ENCODE measurements at regions not wholly inside any gene's neighbourhood (a gene's known extent, or its start where the extent isn't known, plus 50 kb on each side); places are given as distances from the start of the nearest gene placed in this dataset.
A peak's percentile ranks its signal among the peaks of the same experiment; 100 is the strongest.

DNA sequence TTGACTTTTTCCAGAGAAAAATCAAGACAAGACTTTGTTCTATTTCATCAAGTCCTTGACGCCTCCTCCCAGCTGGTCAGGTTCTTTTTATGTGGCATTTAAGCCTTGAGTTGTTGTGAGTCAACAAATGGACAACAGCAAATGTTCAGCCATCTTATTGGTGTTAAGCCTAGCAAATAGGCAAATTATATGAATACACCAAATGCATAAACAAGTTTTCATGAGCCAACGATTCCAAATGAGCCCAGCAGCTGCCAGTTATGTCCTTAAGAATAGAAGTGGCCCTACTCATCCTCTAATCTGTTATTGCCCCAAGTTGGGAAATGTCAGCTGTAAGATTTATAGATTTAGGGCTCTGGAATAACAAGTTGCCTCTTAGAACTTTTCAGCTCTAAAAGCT lies 312.0 kb downstream of the SOX4 start:
- no peak overlapping the region for H3K4me3 ChIP-seq (ENCODE audit: low read length in 2 of 2)
- WGBS, 2 donors, result 83 to 84% methylated on average over 2 of the region's 2 CpGs
- no peaks in the 10 kb centered on the region for H3K9me3 ChIP-seq (ENCODE audit: control insufficient read depth, low read length)
- no peaks in the 10 kb centered on the region for H3K36me3 ChIP-seq (ENCODE audit: control insufficient read depth in 1 of 2, insufficient read depth in 2 of 2, low read length in 1 of 2)
- no peak for ATAC-seq (ENCODE audit: low FRiP score)
- intact Hi-C loops (cut with DNase I), result no loop called here
- H3K27ac ChIP-seq (ENCODE audit: low read depth in 1 of 2, low read length in 2 of 2), result no peak overlapping the region
- H3K27me3 ChIP-seq (ENCODE audit: control insufficient read depth in 1 of 2, insufficient read depth in 2 of 2, low read length in 1 of 2), result no peaks in the 10 kb centered on the region
- peaks cover 0 to 4% of the 10 kb centered on the region in 2 donors for H3K4me1 ChIP-seq (ENCODE audit: control insufficient read depth in 1 of 2, insufficient read depth in 2 of 2, low read length in 2 of 2)
- no peak for DNase-seq

DNA sequence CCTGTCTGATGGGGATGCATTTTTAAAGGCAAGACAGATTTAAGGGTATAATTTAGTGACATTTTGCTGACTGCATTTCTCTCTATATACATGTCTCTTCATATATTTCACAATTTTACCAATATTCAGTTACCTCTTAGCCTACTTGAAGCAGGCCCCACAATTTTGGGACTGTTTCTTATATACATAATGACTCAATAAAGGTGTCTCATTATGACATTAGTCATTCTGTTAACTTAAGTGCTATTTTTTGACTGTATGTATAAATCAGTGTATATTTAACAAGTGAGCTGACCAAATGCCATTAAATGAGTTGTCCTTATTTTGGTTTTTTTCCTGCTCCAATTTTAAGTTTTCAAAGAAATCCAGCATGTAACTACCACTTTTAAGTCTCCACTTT lies 313.3 kb downstream of the SOX4 start:
- H3K4me3 ChIP-seq (ENCODE audit: low read length in 2 of 2), result no peak overlapping the region
- H3K27ac ChIP-seq (ENCODE audit: low read depth in 1 of 2, low read length in 2 of 2), result no peak overlapping the region
- ATAC-seq (ENCODE audit: low FRiP score) (no peak), DNase-seq (no peak)
- H3K4me1 ChIP-seq (ENCODE audit: control insufficient read depth in 1 of 2, insufficient read depth in 2 of 2, low read length in 2 of 2), result peaks cover 0 to 4% of the 10 kb centered on the region in 2 donors
- no peaks in the 10 kb centered on the region for H3K9me3 ChIP-seq (ENCODE audit: control insufficient read depth, low read length)
- intact Hi-C loops (cut with DNase I), result no loop called here
- H3K27me3 ChIP-seq (ENCODE audit: control insufficient read depth in 1 of 2, insufficient read depth in 2 of 2, low read length in 1 of 2), result no peaks in the 10 kb centered on the region
- no peaks in the 10 kb centered on the region for H3K36me3 ChIP-seq (ENCODE audit: control insufficient read depth in 1 of 2, insufficient read depth in 2 of 2, low read length in 1 of 2)

DNA sequence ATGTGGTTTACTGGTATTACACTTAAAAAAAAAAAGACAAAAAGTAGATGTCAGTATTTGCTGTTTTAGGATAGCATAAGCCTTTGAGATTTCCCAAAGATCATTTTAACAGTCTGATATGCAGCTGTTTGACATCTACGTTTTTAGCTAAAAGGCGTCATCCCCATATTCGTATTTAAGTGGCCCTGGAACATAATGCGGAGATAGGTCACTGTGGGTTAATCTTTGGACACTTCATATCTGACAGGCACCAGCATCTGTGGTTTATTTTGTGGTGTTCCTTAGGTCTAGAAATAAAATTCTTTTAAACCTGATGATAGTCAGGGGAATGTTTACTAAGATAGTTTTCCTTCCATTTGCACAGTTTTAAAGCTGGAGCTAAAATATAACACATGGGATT lies 313.7 kb downstream of the SOX4 start:
- Histone ChIP-seq H3K27me3 (ENCODE audit: control insufficient read depth in 1 of 2, insufficient read depth in 2 of 2, low read length in 1 of 2) (no peaks in the 10 kb centered on the region), H3K4me3 (ENCODE audit: low read length in 2 of 2) (no peak overlapping the region), H3K27ac (ENCODE audit: low read depth in 1 of 2, low read length in 2 of 2) (no peak overlapping the region), H3K36me3 (ENCODE audit: control insufficient read depth in 1 of 2, insufficient read depth in 2 of 2, low read length in 1 of 2) (no peaks in the 10 kb centered on the region), H3K4me1 (ENCODE audit: control insufficient read depth in 1 of 2, insufficient read depth in 2 of 2, low read length in 2 of 2) (peaks cover 0 to 4% of the 10 kb centered on the region in 2 donors), H3K9me3 (ENCODE audit: control insufficient read depth, low read length) (no peaks in the 10 kb centered on the region)
- no peak for DNase-seq
- intact Hi-C loops (cut with DNase I), result no loop called here
- no peak for ATAC-seq (ENCODE audit: low FRiP score)
- 96 to 98% methylated on average over 4 of the region's 4 CpGs for WGBS, 2 donors

DNA sequence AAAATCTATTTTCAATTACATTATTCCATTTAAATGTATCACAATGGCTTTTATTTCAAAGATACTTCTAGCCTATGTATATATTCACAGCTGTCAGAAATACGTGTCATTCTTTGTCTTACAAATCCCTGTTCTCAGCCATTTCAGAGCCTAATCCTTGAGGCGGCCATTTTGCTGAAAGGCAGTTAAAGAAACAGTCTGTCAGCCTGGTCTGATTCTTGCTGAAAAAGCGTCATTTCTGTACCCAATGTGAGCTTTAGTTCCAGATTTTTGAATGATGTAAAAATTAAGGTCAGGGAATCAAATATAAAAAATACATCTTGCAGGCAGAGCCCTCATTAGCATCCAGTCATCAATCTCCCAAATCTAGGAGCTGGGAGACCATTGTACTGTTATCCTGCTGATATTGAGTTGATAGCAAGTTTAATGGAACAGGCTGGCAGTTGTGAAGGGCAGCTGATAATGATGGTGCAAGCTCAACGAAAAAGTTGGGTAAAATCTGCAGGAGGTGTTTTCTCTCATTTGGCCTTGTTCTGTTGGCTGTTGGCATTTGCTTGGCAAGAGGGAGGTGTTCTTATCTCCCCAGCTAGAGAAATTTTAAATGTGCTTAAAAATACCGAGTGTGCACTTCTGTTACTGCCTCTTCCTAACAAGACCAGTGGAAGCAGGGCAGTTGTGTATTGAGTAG lies 314.8 kb downstream of the SOX4 start:
- 32 to 43% methylated on average over 5 of the region's 5 CpGs for WGBS, 2 donors
- no peaks in the 10 kb centered on the region for H3K36me3 ChIP-seq (ENCODE audit: control insufficient read depth in 1 of 2, insufficient read depth in 2 of 2, low read length in 1 of 2)
- H3K4me1 ChIP-seq (ENCODE audit: control insufficient read depth in 1 of 2, insufficient read depth in 2 of 2, low read length in 2 of 2), result peaks cover 0 to 4% of the 10 kb centered on the region in 2 donors
- no peak for DNase-seq
- H3K4me3 ChIP-seq (ENCODE audit: low read length in 2 of 2), result no peak overlapping the region
- H3K9me3 ChIP-seq (ENCODE audit: control insufficient read depth, low read length), result no peaks in the 10 kb centered on the region
- no peaks in the 10 kb centered on the region for H3K27me3 ChIP-seq (ENCODE audit: control insufficient read depth in 1 of 2, insufficient read depth in 2 of 2, low read length in 1 of 2)
- no peak for ATAC-seq (ENCODE audit: low FRiP score)
- H3K27ac ChIP-seq (ENCODE audit: low read depth in 1 of 2, low read length in 2 of 2), result no peak overlapping the region
- intact Hi-C loops (cut with DNase I), result no loop called here

DNA sequence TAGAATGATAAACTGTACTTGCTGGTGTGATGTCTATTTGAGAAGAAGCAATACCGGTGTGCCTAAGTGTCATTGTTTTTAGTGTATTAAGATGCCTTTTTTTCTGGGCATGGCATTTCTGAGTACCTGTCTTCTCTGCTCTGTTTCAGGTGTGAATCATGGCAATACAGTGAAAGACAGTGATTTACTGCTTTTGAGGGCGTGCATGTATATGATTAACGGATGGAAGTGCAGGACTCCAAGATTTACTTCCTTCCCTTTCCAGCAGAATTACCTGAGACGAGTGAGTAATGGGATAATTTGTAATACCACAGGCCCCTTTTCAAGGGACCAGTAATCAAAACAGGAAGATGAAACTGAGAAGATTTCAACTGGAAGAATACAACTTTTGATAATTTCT lies 315.8 kb downstream of the SOX4 start:
- H3K4me1 ChIP-seq (ENCODE audit: control insufficient read depth in 1 of 2, insufficient read depth in 2 of 2, low read length in 2 of 2), result peaks cover 3 to 4% of the 10 kb centered on the region in 2 donors
- ATAC-seq (ENCODE audit: low FRiP score) (no peak), DNase-seq (no peak)
- 94 to 95% methylated on average over 4 of the region's 4 CpGs for WGBS, 2 donors
- no peaks in the 10 kb centered on the region for H3K36me3 ChIP-seq (ENCODE audit: control insufficient read depth in 1 of 2, insufficient read depth in 2 of 2, low read length in 1 of 2)
- intact Hi-C loops (cut with DNase I), result no loop called here
- H3K9me3 ChIP-seq (ENCODE audit: control insufficient read depth, low read length), result no peaks in the 10 kb centered on the region
- H3K4me3 ChIP-seq (ENCODE audit: low read length in 2 of 2), result no peak overlapping the region
- H3K27ac ChIP-seq (ENCODE audit: low read depth in 1 of 2, low read length in 2 of 2), result no peak overlapping the region
- H3K27me3 ChIP-seq (ENCODE audit: control insufficient read depth in 1 of 2, insufficient read depth in 2 of 2, low read length in 1 of 2), result no peaks in the 10 kb centered on the region

DNA sequence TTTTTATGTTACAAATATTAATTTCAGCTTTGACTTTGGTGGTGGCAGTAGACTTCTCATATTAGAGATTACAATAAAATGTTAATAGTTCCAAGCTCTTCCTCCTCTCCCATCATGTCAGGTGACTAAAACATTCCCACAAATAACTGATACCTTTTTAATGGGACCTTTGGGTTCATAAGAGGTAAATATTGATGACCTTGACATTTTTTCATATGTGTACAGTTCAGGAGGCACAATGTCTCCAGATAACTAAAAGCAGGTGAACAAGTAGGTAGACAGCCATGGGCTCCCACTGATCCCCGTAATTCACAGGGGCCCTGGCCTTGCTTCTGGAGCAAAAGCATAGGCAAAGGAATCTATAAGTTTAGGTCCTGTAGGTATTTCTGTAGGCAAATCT lies 317.7 kb downstream of the SOX4 start:
- H3K4me1 ChIP-seq (ENCODE audit: control insufficient read depth in 1 of 2, insufficient read depth in 2 of 2, low read length in 2 of 2), result peaks cover 3 to 4% of the 10 kb centered on the region in 2 donors
- ATAC-seq (ENCODE audit: low FRiP score) (no peak), DNase-seq (no peak)
- 96 to 100% methylated on average over 1 of the region's 1 CpG for WGBS, 2 donors
- no peaks in the 10 kb centered on the region for H3K27me3 ChIP-seq (ENCODE audit: control insufficient read depth in 1 of 2, insufficient read depth in 2 of 2, low read length in 1 of 2)
- no peaks in the 10 kb centered on the region for H3K36me3 ChIP-seq (ENCODE audit: control insufficient read depth in 1 of 2, insufficient read depth in 2 of 2, low read length in 1 of 2)
- H3K4me3 ChIP-seq (ENCODE audit: low read length in 2 of 2), result no peak overlapping the region
- intact Hi-C loops (cut with DNase I), result no loop called here
- no peak overlapping the region for H3K27ac ChIP-seq (ENCODE audit: low read depth in 1 of 2, low read length in 2 of 2)
- H3K9me3 ChIP-seq (ENCODE audit: control insufficient read depth, low read length), result no peaks in the 10 kb centered on the region

DNA sequence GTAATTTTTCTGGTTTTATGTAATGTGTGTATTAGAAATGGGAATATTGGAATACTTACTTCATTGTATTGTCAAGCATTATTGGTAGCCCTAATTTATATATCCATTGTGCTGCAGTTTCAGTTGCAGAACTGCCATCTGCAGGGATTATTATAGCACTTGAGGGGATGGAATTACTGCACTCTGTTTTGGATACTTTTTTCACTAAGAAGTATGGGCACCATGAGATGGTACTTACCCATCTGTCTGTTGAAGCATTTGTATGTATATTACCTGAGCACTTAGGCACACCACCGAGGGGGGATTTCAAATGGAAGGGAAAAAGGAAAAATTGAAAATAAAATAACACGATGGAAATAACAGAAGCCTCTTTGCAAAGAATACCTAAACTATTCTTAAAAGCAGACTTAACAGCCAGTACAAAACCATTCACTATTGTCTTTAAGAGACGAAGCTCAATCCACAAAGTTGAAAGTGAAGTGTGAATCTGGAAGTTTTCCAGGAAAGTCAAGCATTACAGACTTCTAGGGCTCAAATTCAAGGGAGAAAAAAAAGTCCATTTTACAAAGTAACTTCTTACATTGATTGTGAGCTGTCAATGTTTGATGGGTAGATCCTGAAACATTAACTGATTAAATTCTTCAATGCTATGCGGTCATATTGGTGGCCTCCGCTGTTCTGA lies 318.7 kb downstream of the SOX4 start:
- 69 to 78% methylated on average over 5 of the region's 5 CpGs for WGBS, 2 donors
- H3K27me3 ChIP-seq (ENCODE audit: control insufficient read depth in 1 of 2, insufficient read depth in 2 of 2, low read length in 1 of 2), result no peaks in the 10 kb centered on the region
- H3K4me3 ChIP-seq (ENCODE audit: low read length in 2 of 2), result no peak overlapping the region
- ATAC-seq (ENCODE audit: low FRiP score) (no peak), DNase-seq (no peak)
- H3K9me3 ChIP-seq (ENCODE audit: control insufficient read depth, low read length), result no peaks in the 10 kb centered on the region
- H3K27ac ChIP-seq (ENCODE audit: low read depth in 1 of 2, low read length in 2 of 2), result no peak overlapping the region
- no peaks in the 10 kb centered on the region for H3K36me3 ChIP-seq (ENCODE audit: control insufficient read depth in 1 of 2, insufficient read depth in 2 of 2, low read length in 1 of 2)
- intact Hi-C loops (cut with DNase I), result no loop called here
- peaks cover 3 to 4% of the 10 kb centered on the region in 2 donors for H3K4me1 ChIP-seq (ENCODE audit: control insufficient read depth in 1 of 2, insufficient read depth in 2 of 2, low read length in 2 of 2)

DNA sequence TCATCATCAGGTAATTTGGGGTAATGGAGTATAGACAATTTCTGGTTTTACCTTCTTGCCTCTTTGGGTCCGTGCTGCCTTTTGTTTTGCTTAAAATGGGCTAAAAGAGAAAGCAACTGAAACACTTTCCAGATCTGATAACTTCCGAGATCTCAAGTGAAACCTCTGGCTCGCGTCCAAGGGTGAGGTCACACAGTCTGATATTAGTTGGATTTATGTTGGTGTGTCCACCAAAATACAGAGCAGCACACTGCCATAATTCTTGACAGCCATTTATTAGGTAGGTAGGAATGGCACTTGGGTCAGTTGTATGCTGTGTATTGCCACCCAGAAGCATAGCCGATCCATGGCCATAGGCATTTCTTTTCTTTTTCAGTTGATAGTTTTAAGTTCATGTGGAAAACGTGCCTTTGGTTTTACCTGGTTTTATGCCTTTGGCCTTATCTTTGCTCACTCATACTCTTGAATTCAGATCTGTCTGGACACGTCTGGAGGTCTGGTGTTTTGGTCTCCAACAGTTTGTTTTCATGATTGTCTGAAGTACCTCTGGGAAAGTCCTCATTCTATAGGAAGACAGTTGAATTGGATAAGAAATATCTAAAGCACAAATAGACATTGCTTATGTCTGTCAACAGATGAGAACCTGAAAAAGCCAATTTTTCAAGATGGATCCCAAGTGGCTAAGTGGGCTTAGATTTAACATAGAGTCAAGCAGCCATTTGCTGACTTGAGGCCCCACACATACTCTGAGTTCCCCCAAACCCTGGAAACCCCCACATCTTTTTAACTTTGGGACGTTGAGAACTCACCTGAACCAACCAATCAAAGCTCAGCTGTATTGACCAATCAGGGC lies 320.8 kb downstream of the SOX4 start:
- Histone ChIP-seq H3K27ac (ENCODE audit: low read depth in 1 of 2, low read length in 2 of 2) (no peak overlapping the region), H3K27me3 (ENCODE audit: control insufficient read depth in 1 of 2, insufficient read depth in 2 of 2, low read length in 1 of 2) (no peaks in the 10 kb centered on the region), H3K9me3 (ENCODE audit: control insufficient read depth, low read length) (no peaks in the 10 kb centered on the region), H3K4me3 (ENCODE audit: low read length in 2 of 2) (no peak overlapping the region), H3K4me1 (ENCODE audit: control insufficient read depth in 1 of 2, insufficient read depth in 2 of 2, low read length in 2 of 2) (peaks cover 0 to 3% of the 10 kb centered on the region in 2 donors), H3K36me3 (ENCODE audit: control insufficient read depth in 1 of 2, insufficient read depth in 2 of 2, low read length in 1 of 2) (no peaks in the 10 kb centered on the region)
- DNase-seq (peak; percentile 82 to 92), ATAC-seq (ENCODE audit: low FRiP score) (peak; percentile 30)
- intact Hi-C loops (cut with DNase I), result no loop called here
- 24% methylated on average over 8 of the region's 8 CpGs for WGBS, 2 donors

Measured in aorta (tissue), 5 donors.